ENCODE measurements at regions not wholly inside any gene's neighbourhood (a gene's known extent, or its start where the extent isn't known, plus 50 kb on each side); places are given as distances from the start of the nearest gene placed in this dataset.

- DNase-seq, result no peak
Observed at GRCh38 chr2:17122887-17123501, 395.2 kb downstream of the RAD51AP2 start.

GRCh38 chr2:17115466-17115865 lies 402.8 kb downstream of the RAD51AP2 start:
- DNase-seq, result no peak

GRCh38 chr2:17115042-17115441 lies 403.2 kb downstream of the RAD51AP2 start:
- no peak for DNase-seq

DNA sequence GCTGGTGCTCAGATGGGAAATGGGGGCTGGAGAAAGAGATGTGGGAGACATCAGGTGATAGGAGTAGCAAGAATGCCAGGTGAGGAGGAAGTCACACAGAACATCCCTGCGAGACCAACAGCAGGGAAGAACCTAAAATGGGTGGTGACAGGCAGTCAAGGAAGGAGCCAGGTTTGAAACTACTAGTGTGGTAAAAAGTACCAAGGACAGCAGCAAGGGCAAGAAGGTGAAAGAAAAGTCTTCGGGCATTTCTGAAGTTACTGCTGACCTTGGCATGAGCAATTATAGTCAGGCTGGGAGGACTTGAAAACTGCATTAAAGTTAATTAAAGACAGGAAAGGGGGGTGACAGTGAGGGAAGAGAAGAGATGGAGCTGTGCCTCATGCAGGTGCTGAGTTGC lies 410.4 kb downstream of the RAD51AP2 start:
- DNase-seq, result no peak

DNA sequence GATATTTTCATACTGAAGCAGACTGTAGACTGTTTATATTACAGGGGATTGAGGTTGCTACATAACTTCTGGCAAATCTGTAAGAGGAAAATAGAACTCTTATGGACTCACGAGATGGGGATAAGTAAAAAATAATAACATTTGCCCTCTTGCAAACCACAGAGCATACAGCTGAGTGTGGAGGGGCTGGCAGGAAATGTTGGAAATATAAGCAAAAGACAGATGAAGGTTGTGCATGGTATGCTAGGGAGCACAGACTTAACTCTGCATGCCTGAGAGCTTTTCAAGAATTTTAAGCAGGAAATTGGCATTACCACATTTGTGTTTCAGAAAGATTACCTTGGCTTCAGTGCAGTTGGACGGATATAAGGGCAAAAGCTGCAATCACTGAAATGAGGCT lies 411.1 kb downstream of the RAD51AP2 start:
- DNase-seq, result no peak

GRCh38 chr2:17106418-17106817 lies 411.8 kb downstream of the RAD51AP2 start:
- DNase-seq, result no peak

- no peak for DNase-seq
Observed at GRCh38 chr2:17104454-17104853, 413.8 kb downstream of the RAD51AP2 start.

DNA sequence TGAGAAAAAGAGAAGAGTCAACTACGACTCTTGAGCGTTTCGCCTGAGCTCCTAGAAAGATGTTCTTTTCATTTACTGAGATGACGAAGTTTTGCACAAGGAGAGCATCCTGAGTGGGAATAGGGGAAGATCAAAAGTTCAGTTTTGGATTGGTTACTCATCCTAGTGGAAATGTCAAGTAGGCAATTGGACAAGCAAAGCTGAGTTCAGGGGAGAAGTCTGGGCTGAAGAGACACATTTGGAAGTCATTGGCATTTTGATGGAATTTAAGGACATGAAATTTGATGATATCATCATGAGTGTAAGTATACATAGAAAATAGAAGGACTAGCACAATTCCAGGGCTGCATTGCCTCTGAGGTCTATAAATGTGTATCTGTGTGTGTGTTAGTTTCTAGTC lies 416.6 kb downstream of the RAD51AP2 start:
- DNase-seq, result no peak

- no peak for DNase-seq
Observed at GRCh38 chr2:17101091-17101490, 417.1 kb downstream of the RAD51AP2 start.

- no peak for DNase-seq
Observed at GRCh38 chr2:17095340-17095739, 422.9 kb downstream of the RAD51AP2 start.

DNA sequence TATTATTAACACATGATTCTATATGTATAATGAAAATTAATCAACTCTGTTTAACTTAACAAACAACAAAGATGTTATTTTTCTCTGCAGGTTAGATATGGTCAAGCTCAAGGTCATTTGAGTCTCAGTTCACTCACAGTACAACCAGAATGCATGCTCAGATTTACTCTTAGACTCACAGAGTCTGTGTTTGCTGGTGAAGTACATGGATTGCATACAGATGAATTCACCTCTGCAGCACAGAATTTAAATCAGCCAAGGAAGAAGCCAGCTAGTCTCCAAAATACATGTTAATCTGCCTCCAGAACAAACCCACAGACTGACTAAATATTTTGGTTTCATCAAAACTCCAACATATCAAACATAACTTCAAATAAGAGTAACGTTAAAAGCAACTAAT lies 424.5 kb downstream of the RAD51AP2 start:
- no peak for DNase-seq

DNA sequence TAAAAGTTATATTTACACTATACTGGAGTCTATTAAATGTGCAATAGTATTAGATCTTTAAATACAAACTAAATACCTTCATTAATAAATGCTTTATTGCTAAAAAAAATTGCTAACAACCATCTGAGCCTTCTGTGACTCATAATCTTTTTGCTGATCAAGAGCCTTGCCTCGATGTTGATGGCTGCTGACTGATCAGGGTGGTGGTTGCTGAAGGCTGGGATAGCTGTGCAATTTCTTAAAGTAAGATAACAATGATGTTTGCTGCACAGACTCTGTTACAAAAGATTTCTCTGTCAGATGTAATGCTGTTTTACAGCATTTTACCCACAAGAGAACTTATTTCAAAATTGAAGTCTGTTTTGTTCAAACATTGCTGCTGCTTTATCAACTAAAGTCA lies 421.4 kb upstream of the CYRIA start:
- no peak for DNase-seq

- no peak for DNase-seq
Observed at GRCh38 chr2:17085546-17086202, 420.0 kb upstream of the CYRIA start.

- no peak for DNase-seq
Observed at GRCh38 chr2:17084877-17085276, 419.2 kb upstream of the CYRIA start.

- DNase-seq, result no peak
Observed at GRCh38 chr2:17083902-17084301, 418.3 kb upstream of the CYRIA start.

- no peak for DNase-seq
Observed at GRCh38 chr2:17079262-17079661, 413.6 kb upstream of the CYRIA start.

GRCh38 chr2:17076533-17076932 lies 410.9 kb upstream of the CYRIA start:
- no peak for DNase-seq

DNA sequence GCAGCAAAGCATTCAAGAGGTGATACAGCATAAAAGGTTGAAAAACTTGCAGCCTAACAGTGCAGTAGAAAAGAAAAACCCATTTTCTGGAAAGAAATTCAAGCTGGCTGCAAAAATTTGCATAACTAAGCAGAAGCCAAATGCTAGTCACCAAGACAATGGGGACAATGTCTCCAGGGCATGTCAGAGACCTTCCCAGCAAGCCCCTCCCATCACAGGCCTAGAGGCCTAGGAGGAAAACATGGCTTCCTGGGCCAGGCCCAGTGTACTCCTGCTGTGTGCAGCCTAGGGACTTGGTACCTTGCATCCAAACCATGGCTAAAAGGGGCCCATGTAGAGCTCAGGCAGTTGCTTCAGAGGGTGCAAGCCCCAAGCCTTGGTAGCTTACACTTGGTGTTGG lies 405.1 kb upstream of the CYRIA start:
- DNase-seq, result no peak

GRCh38 chr2:17069564-17069963 lies 403.9 kb upstream of the CYRIA start:
- DNase-seq, result no peak

- no peak for DNase-seq
Observed at GRCh38 chr2:17068021-17068420, 402.4 kb upstream of the CYRIA start.

- DNase-seq, result no peak
Observed at GRCh38 chr2:17065536-17065935, 399.9 kb upstream of the CYRIA start.

GRCh38 chr2:17061028-17061427 lies 395.4 kb upstream of the CYRIA start:
- DNase-seq, result no peak

GRCh38 chr2:17059458-17059857 lies 393.8 kb upstream of the CYRIA start:
- DNase-seq, result no peak

- DNase-seq, result no peak
Observed at GRCh38 chr2:17058772-17059402, 393.3 kb upstream of the CYRIA start.
